ENCODE measurements at regions not wholly inside any gene's neighbourhood (a gene's known extent, or its start where the extent isn't known, plus 50 kb on each side); places are given as distances from the start of the nearest gene placed in this dataset.

GRCh38 chr4:20532116-20532790, 168.0 kb upstream of the PACRGL start:
- no peak overlapping the region for H3K4me3 ChIP-seq (ENCODE audit: low read depth in 2 of 2, low read length in 2 of 2)
- no peak for ATAC-seq
- intact Hi-C loops (cut with micrococcal nuclease; ENCODE audit: unreplicated experiment) (no loop called here), in situ Hi-C loops (cut with HindIII; ENCODE audit: low pct_unique_long_range_greater_than_20kb, low sequenced_read_pairs) (no loop called here)
- ChIA-PET POLR2A (no interaction called here), CTCF (no interaction called here)
- DNase-seq (ENCODE audit: low read depth, low spot score): no peak
- H3K27ac ChIP-seq (ENCODE audit: low read length): no peak overlapping the region
- TF ChIP-seq SIN3A (IDR thresholded peaks at IDR 0.05; ENCODE audit: borderline replicate concordance, insufficient read depth, low read depth, low read length): no peak
- no peak for TF ChIP-seq CTCF (IDR thresholded peaks at IDR 0.05)
- no peak for TF ChIP-seq TCF7L2 (IDR thresholded peaks at IDR 0.05; ENCODE audit: low read depth, low read length)
- no peak for TF ChIP-seq REST (IDR thresholded peaks at IDR 0.05; ENCODE audit: insufficient read depth in 1 of 2, low read depth in 2 of 2, low read length in 1 of 2)
- TF ChIP-seq POLR2AphosphoS5 (IDR thresholded peaks at IDR 0.05; ENCODE audit: low read depth, low read length): no peak
- H3K9me3 ChIP-seq (ENCODE audit: control insufficient read depth, insufficient read depth, low read depth, low read length): no peaks in the 10 kb centered on the region
- no peaks in the 10 kb centered on the region for H3K4me1 ChIP-seq (ENCODE audit: control insufficient read depth, insufficient read depth, low read length)
- H3K36me3 ChIP-seq (ENCODE audit: control insufficient read depth, insufficient read depth, low read length): no peaks in the 10 kb centered on the region
- no peaks in the 10 kb centered on the region for H3K27me3 ChIP-seq (ENCODE audit: control insufficient read depth, insufficient read depth, low read length)
- BruUV-seq (replicated peaks): no TSS peak

GRCh38 chr4:20532871-20533870, 167.1 kb upstream of the PACRGL start:
- in situ Hi-C loops (cut with HindIII; ENCODE audit: low pct_unique_long_range_greater_than_20kb, low sequenced_read_pairs): no loop called here
- no peaks in the 10 kb centered on the region for H3K4me1 ChIP-seq (ENCODE audit: control insufficient read depth, insufficient read depth, low read length)
- H3K4me3 ChIP-seq (ENCODE audit: low read depth in 2 of 2, low read length in 2 of 2): no peak overlapping the region
- POLR2A ChIA-PET: no interaction called here
- H3K9me3 ChIP-seq (ENCODE audit: control insufficient read depth, insufficient read depth, low read depth, low read length): no peaks in the 10 kb centered on the region
- no peak overlapping the region for H3K27ac ChIP-seq (ENCODE audit: low read length)
- no TSS peak for BruUV-seq (replicated peaks)
- DNase-seq (ENCODE audit: low read depth, low spot score) (no peak), ATAC-seq (no peak)
- intact Hi-C loops (cut with micrococcal nuclease; ENCODE audit: unreplicated experiment): no loop called here
- no peaks in the 10 kb centered on the region for H3K36me3 ChIP-seq (ENCODE audit: control insufficient read depth, insufficient read depth, low read length)
- no peaks in the 10 kb centered on the region for H3K27me3 ChIP-seq (ENCODE audit: control insufficient read depth, insufficient read depth, low read length)
- TF ChIP-seq SIN3A (IDR thresholded peaks at IDR 0.05; ENCODE audit: borderline replicate concordance, insufficient read depth, low read depth, low read length) (no peak), POLR2AphosphoS5 (IDR thresholded peaks at IDR 0.05; ENCODE audit: low read depth, low read length) (no peak)
- CTCF ChIA-PET: no interaction called here
